ENCODE measurements at regions not wholly inside any gene's neighbourhood (a gene's known extent, or its start where the extent isn't known, plus 50 kb on each side); places are given as distances from the start of the nearest gene placed in this dataset.

DNA sequence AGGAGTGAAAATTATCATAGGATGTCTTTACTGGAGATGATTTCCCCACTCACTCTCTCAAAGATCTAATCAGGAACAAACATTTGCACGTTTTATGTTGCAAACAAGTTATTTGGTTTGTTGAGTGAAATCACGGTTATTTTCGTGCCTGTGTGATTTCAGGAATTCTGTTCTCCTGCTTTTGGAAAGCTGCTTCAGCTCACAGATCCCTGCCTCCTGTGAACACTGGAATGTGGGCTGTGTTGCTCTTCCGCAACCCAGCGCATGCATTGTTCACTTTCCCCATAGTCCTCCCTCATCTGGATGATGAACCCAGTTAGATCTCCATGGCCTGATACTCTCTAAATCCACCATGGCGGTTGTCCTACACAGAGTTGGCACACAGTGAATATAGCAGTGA, 91.0 kb downstream of the PLEKHG1 start:
- Histone ChIP-seq H3K79me2 (ENCODE audit: insufficient read depth, low read length) (peaks cover 70% of the 10 kb centered on the region), H2AFZ (ENCODE audit: low read length) (no peak overlapping the region), H3K36me3 (ENCODE audit: insufficient read depth, low read length) (peaks cover 33% of the 10 kb centered on the region; the same call in 1 of the 2 replicates), H3K4me3 (ENCODE audit: low read depth, low read length, poor library complexity, severe bottlenecking) (peak overlapping the region; percentile 18), H3K27me3 (ENCODE audit: insufficient read depth, low read length) (no peaks in the 10 kb centered on the region), H4K20me1 (ENCODE audit: insufficient read depth, low read length) (no peaks in the 10 kb centered on the region), H3K27ac (ENCODE audit: low read depth, low read length, poor library complexity, severe bottlenecking) (peak overlapping the region; percentile 76), H3K9ac (ENCODE audit: low read length) (no peak overlapping the region), H3K9me2 (ENCODE audit: low read depth, low read length) (no peaks in the 10 kb centered on the region), H3K4me2 (ENCODE audit: low read length) (peak overlapping the region; percentile 49; the same call in 1 of the 2 replicates), H3K9me3 (ENCODE audit: low read length) (no peaks in the 10 kb centered on the region), H3F3A (ENCODE audit: insufficient read depth, low read length) (peaks cover 11% of the 10 kb centered on the region), H3K4me1 (ENCODE audit: insufficient read depth, low read length, severe bottlenecking) (peaks cover 87% of the 10 kb centered on the region)
- TF ChIP-seq, protein P1, sequence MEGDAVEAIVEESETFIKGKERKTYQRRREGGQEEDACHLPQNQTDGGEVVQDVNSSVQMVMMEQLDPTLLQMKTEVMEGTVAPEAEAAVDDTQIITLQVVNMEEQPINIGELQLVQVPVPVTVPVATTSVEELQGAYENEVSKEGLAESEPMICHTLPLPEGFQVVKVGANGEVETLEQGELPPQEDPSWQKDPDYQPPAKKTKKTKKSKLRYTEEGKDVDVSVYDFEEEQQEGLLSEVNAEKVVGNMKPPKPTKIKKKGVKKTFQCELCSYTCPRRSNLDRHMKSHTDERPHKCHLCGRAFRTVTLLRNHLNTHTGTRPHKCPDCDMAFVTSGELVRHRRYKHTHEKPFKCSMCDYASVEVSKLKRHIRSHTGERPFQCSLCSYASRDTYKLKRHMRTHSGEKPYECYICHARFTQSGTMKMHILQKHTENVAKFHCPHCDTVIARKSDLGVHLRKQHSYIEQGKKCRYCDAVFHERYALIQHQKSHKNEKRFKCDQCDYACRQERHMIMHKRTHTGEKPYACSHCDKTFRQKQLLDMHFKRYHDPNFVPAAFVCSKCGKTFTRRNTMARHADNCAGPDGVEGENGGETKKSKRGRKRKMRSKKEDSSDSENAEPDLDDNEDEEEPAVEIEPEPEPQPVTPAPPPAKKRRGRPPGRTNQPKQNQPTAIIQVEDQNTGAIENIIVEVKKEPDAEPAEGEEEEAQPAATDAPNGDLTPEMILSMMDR (IDR thresholded peaks at IDR 0.05; ENCODE audit: low read length): no peak
- TF ChIP-seq EZH2 (IDR thresholded peaks at IDR 0.05; ENCODE audit: borderline replicate concordance, low read length): no peak

DNA sequence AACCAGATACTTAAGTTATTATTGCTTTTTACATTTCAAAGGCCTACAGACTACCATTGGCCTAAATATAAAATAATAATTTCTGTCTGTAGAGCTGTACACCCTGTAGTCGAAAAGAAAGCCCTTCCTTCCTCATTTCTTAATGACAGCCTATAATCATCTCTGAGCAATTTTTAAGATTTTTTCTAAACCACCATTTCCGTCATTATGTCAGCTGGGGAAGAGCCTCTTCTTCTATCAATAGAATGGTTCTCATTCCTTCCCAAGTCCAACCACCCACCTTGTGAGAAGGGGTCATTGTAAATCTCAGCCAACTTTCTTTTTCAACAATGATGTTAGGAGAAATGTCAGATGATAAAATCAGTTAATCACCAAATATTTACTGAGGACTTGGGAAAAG, 91.8 kb downstream of the PLEKHG1 start:
- H2AFZ ChIP-seq (ENCODE audit: low read length): no peak overlapping the region
- peaks cover 62% of the 10 kb centered on the region for H3K79me2 ChIP-seq (ENCODE audit: insufficient read depth, low read length)
- H4K20me1 ChIP-seq (ENCODE audit: insufficient read depth, low read length): no peaks in the 10 kb centered on the region

DNA sequence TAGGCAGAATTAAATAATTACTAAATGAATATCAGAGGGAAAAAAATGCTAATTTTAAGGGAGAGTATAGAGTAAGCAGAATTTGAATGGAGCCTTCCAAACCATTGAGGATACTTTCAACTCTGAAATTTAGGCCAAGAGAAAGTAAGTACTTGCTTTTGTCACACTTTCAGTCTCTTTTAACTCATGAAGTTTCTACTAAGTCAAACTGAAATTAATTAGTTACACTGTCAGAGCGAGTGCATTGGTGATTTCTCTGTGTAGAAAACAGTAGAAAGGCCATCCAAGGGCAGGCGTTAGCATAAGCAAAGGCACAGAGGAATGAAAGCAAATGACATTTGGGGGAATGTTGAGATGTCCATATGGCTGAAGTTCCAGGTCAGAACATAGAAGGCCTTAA, 92.9 kb downstream of the PLEKHG1 start:
- H3K27ac ChIP-seq (ENCODE audit: low read depth, low read length, poor library complexity, severe bottlenecking): peak overlapping the region; percentile 13
- no peaks in the 10 kb centered on the region for H3K9me2 ChIP-seq (ENCODE audit: low read depth, low read length)
- no peak overlapping the region for H3K4me2 ChIP-seq (ENCODE audit: low read length)
- H3K4me3 ChIP-seq (ENCODE audit: low read depth, low read length, poor library complexity, severe bottlenecking): no peak overlapping the region
- no peaks in the 10 kb centered on the region for H3K9me3 ChIP-seq (ENCODE audit: low read length)
- H3K9ac ChIP-seq (ENCODE audit: low read length): no peak overlapping the region
- H3K36me3 ChIP-seq (ENCODE audit: insufficient read depth, low read length): peaks cover 32% of the 10 kb centered on the region; the same call in 1 of the 2 replicates
- no peaks in the 10 kb centered on the region for H4K20me1 ChIP-seq (ENCODE audit: insufficient read depth, low read length)
- no peak overlapping the region for H2AFZ ChIP-seq (ENCODE audit: low read length)
- peaks cover 11% of the 10 kb centered on the region for H3F3A ChIP-seq (ENCODE audit: insufficient read depth, low read length)
- TF ChIP-seq, protein P1 (IDR thresholded peaks at IDR 0.05; ENCODE audit: low read length): no peak
- TF ChIP-seq EZH2 (IDR thresholded peaks at IDR 0.05; ENCODE audit: borderline replicate concordance, low read length): no peak
- no peaks in the 10 kb centered on the region for H3K27me3 ChIP-seq (ENCODE audit: insufficient read depth, low read length)
- peaks cover 87% of the 10 kb centered on the region for H3K4me1 ChIP-seq (ENCODE audit: insufficient read depth, low read length, severe bottlenecking)
- peaks cover 53% of the 10 kb centered on the region for H3K79me2 ChIP-seq (ENCODE audit: insufficient read depth, low read length)

More for the DNA sequence above, 91.8 kb downstream of the PLEKHG1 start:
- no peak overlapping the region for H3K4me3 ChIP-seq (ENCODE audit: low read depth, low read length, poor library complexity, severe bottlenecking)
- peaks cover 87% of the 10 kb centered on the region for H3K4me1 ChIP-seq (ENCODE audit: insufficient read depth, low read length, severe bottlenecking)
- H3K27me3 ChIP-seq (ENCODE audit: insufficient read depth, low read length): no peaks in the 10 kb centered on the region
- peak overlapping the region; percentile 76 for H3K27ac ChIP-seq (ENCODE audit: low read depth, low read length, poor library complexity, severe bottlenecking)
- H3K9me3 ChIP-seq (ENCODE audit: low read length): no peaks in the 10 kb centered on the region
- H3F3A ChIP-seq (ENCODE audit: insufficient read depth, low read length): peaks cover 11% of the 10 kb centered on the region
- no peak overlapping the region for H3K9ac ChIP-seq (ENCODE audit: low read length)
- no peaks in the 10 kb centered on the region for H3K9me2 ChIP-seq (ENCODE audit: low read depth, low read length)
- TF ChIP-seq EZH2 (IDR thresholded peaks at IDR 0.05; ENCODE audit: borderline replicate concordance, low read length): no peak
- TF ChIP-seq, protein P1 (IDR thresholded peaks at IDR 0.05; ENCODE audit: low read length): no peak
- H3K4me2 ChIP-seq (ENCODE audit: low read length): peak overlapping the region; percentile 1; the same call in 1 of the 2 replicates
- peaks cover 32% of the 10 kb centered on the region; the same call in 1 of the 2 replicates for H3K36me3 ChIP-seq (ENCODE audit: insufficient read depth, low read length)
